Nephron (organoid): ENCODE measurements at regions not wholly inside any gene's neighbourhood (a gene's known extent, or its start where the extent isn't known, plus 50 kb on each side); places are given as distances from the start of the nearest gene placed in this dataset.

Experiments used
- H3K27ac Mint-ChIP-seq, 3 experiments: 2 replicates each; pipeline ENCODE4 v1.8.0; 2020; ENCODE audit warnings: mixed read lengths in 3 of 3, mild to moderate bottlenecking in 2 of 3, moderate library complexity in 1 of 3
- H3K27me3 Mint-ChIP-seq: 2 replicates; pipeline ENCODE4 v1.8.0; 2021; ENCODE audit warnings: low read depth, mild to moderate bottlenecking, moderate library complexity, mixed read lengths
- H3K36me3 Mint-ChIP-seq: 2 replicates; pipeline ENCODE4 v1.8.0; 2020; ENCODE audit warnings: low read depth, mixed read lengths
- H3K4me1 Mint-ChIP-seq: 2 replicates; pipeline ENCODE4 v1.8.0; 2020; ENCODE audit warnings: mixed read lengths
- H3K4me3 Mint-ChIP-seq, 3 experiments: 2 replicates each; pipeline ENCODE4 v1.8.0; 2020; ENCODE audit warnings: mild to moderate bottlenecking in 3 of 3, mixed read lengths in 3 of 3, moderate library complexity in 2 of 3
- H3K9me3 Mint-ChIP-seq: 2 replicates; pipeline ENCODE4 v1.8.0; 2020; ENCODE audit warnings: mixed read lengths
- CTCF ChIP-seq, 3 experiments: fragments of 200-600 bp; sonication (generic); IDR thresholded peaks; one replicate each; pipeline ENCODE4 v1.5.0; 2021; ENCODE audit warnings: antibody characterized with exemption in 3 of 3; ENCODE audit not compliant: unreplicated experiment in 3 of 3

GRCh38 chrX:148185631-148186030, 204.5 kb downstream of the FMR1NB start:
- Mint-ChIP-seq H3K4me1 (no peaks in the 10 kb centered on the region), H3K4me3 (no peak overlapping the region), H3K27ac (no peak overlapping the region), H3K9me3 (peaks cover 4% of the 10 kb centered on the region), H3K27me3 (no peaks in the 10 kb centered on the region), H3K36me3 (no peaks in the 10 kb centered on the region)
- TF ChIP-seq CTCF (IDR thresholded peaks at IDR 0.05; ENCODE audit: unreplicated experiment in 3 of 3): no peak

- Mint-ChIP-seq H3K9me3 (peaks cover 2% of the 10 kb centered on the region), H3K4me1 (no peaks in the 10 kb centered on the region), H3K36me3 (no peaks in the 10 kb centered on the region), H3K27me3 (no peaks in the 10 kb centered on the region), H3K4me3 (no peak overlapping the region), H3K27ac (no peak overlapping the region)
- TF ChIP-seq CTCF (IDR thresholded peaks at IDR 0.05; ENCODE audit: unreplicated experiment in 3 of 3): no peak
These were observed 211.4 kb downstream of the FMR1NB start for GRCh38 chrX:148192547-148192946.

GRCh38 chrX:148193759-148194158, 212.6 kb downstream of the FMR1NB start:
- Mint-ChIP-seq H3K27me3 (no peaks in the 10 kb centered on the region), H3K4me1 (no peaks in the 10 kb centered on the region), H3K27ac (no peak overlapping the region), H3K36me3 (no peaks in the 10 kb centered on the region), H3K9me3 (peaks cover 2% of the 10 kb centered on the region), H3K4me3 (no peak overlapping the region)
- TF ChIP-seq CTCF (IDR thresholded peaks at IDR 0.05; ENCODE audit: unreplicated experiment in 3 of 3): no peak

- TF ChIP-seq CTCF (IDR thresholded peaks at IDR 0.05; ENCODE audit: unreplicated experiment in 3 of 3): no peak
- no peaks in the 10 kb centered on the region for H3K36me3 Mint-ChIP-seq
- H3K27me3 Mint-ChIP-seq: peaks cover 4% of the 10 kb centered on the region
- H3K4me1 Mint-ChIP-seq: no peaks in the 10 kb centered on the region
- no peak overlapping the region for H3K4me3 Mint-ChIP-seq
- no peak overlapping the region for H3K27ac Mint-ChIP-seq
- peaks cover 15% of the 10 kb centered on the region for H3K9me3 Mint-ChIP-seq
These were observed 222.4 kb downstream of the FMR1NB start for GRCh38 chrX:148203531-148203930.

GRCh38 chrX:148204195-148204594, 223.1 kb downstream of the FMR1NB start:
- Mint-ChIP-seq H3K36me3 (no peaks in the 10 kb centered on the region), H3K27ac (no peak overlapping the region), H3K4me1 (no peaks in the 10 kb centered on the region), H3K27me3 (peaks cover 4% of the 10 kb centered on the region), H3K9me3 (peaks cover 15% of the 10 kb centered on the region), H3K4me3 (no peak overlapping the region)
- TF ChIP-seq CTCF (IDR thresholded peaks at IDR 0.05; ENCODE audit: unreplicated experiment in 3 of 3): no peak

- Mint-ChIP-seq H3K36me3 (no peaks in the 10 kb centered on the region), H3K27me3 (no peaks in the 10 kb centered on the region)
These were observed 233.6 kb downstream of the FMR1NB start for GRCh38 chrX:148214786-148215185.

More at GRCh38 chrX:148214786-148215185, 233.6 kb downstream of the FMR1NB start:
- Mint-ChIP-seq H3K4me1 (no peaks in the 10 kb centered on the region), H3K9me3 (peaks cover 11% of the 10 kb centered on the region), H3K4me3 (no peak overlapping the region), H3K27ac (no peak overlapping the region)
- no peak for TF ChIP-seq CTCF (IDR thresholded peaks at IDR 0.05; ENCODE audit: unreplicated experiment in 3 of 3)
